ENCODE measurements at regions not wholly inside any gene's neighbourhood (a gene's known extent, or its start where the extent isn't known, plus 50 kb on each side); places are given as distances from the start of the nearest gene placed in this dataset.

GRCh38 chr11:101354801-101355200 lies 225.2 kb upstream of the PGR start:
- no TSS peak for BruUV-seq (replicated peaks)
- no peak for FAIRE-seq
- Histone ChIP-seq H3K27ac (ENCODE audit: insufficient read depth, low read depth, low read length) (no peak overlapping the region), H3K4me2 (ENCODE audit: insufficient read depth, low read length) (no peak overlapping the region), H3K36me3 (ENCODE audit: control insufficient read depth in 2 of 2, extremely low read depth in 1 of 2, insufficient read depth in 2 of 2, low read length in 2 of 2) (no peaks in the 10 kb centered on the region), H4K20me1 (replicated peaks; ENCODE audit: control insufficient read depth, extremely low read depth, insufficient read depth, low read length) (no peaks in the 10 kb centered on the region), H3K9me1 (replicated peaks; ENCODE audit: control insufficient read depth, extremely low read depth, insufficient read depth, low read length) (no peaks in the 10 kb centered on the region), H3K4me3 (replicated peaks in 1 of 3; ENCODE audit: insufficient read depth in 1 of 3, low read depth in 1 of 3, low read length in 3 of 3) (no peak overlapping the region), H3K9me3 (replicated peaks; ENCODE audit: control insufficient read depth, insufficient read depth, low read length) (peaks cover 2% of the 10 kb centered on the region), H2AFZ (ENCODE audit: low read depth, low read length) (no peak overlapping the region), H3K79me2 (ENCODE audit: control insufficient read depth, insufficient read depth, low read length) (no peaks in the 10 kb centered on the region), H3K4me1 (ENCODE audit: control insufficient read depth, extremely low read depth, insufficient read depth, low read length) (no peaks in the 10 kb centered on the region), H3K9ac (replicated peaks; ENCODE audit: extremely low read depth, insufficient read depth, low read length) (no peak overlapping the region), H3K27me3 (ENCODE audit: control insufficient read depth in 2 of 2, insufficient read depth in 2 of 2, low read length in 2 of 2) (no peaks in the 10 kb centered on the region)
- intact Hi-C loops (cut with micrococcal nuclease): loop anchor here (5.0 kb wide), 1 partner anchor 312 kb away; no protein-coding TSS in a partner anchor
- CTCF ChIA-PET: no interaction called here
- POLR2A ChIA-PET: no interaction called here
- dilution Hi-C loops (cut with MboI; ENCODE audit: extremely low pct_ligation_motif_present, low sequenced_read_pairs): no loop called here
- TF ChIP-seq, protein P1, sequence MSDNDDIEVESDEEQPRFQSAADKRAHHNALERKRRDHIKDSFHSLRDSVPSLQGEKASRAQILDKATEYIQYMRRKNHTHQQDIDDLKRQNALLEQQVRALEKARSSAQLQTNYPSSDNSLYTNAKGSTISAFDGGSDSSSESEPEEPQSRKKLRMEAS (IDR thresholded peaks at IDR 0.05; ENCODE audit: insufficient read depth, insufficient read length): no peak
- TF ChIP-seq FOS (IDR thresholded peaks at IDR 0.05; ENCODE audit: borderline replicate concordance, insufficient read depth, low read length): no peak
- no peak for TF ChIP-seq POLR2AphosphoS5 (IDR thresholded peaks at IDR 0.05; ENCODE audit: insufficient read depth, low read depth, low read length)
- no peak for TF ChIP-seq EZH2 (IDR thresholded peaks at IDR 0.05; ENCODE audit: borderline replicate concordance, low read depth, low read length, severe bottlenecking)
- TF ChIP-seq MYC (IDR thresholded peaks at IDR 0.05; ENCODE audit: low read depth, low read length): no peak
- no peak for TF ChIP-seq GATA2 (IDR thresholded peaks at IDR 0.05; ENCODE audit: insufficient read depth, insufficient read length, low read depth, low read length)
- TF ChIP-seq JUN (IDR thresholded peaks at IDR 0.05; ENCODE audit: borderline replicate concordance, insufficient read depth, insufficient read length, low read depth): no peak
- no peak for DNase-seq (ENCODE audit: low read depth, low spot score)

- Histone ChIP-seq H3K4me2 (ENCODE audit: insufficient read depth, low read length) (no peak overlapping the region), H4K20me1 (replicated peaks; ENCODE audit: control insufficient read depth, extremely low read depth, insufficient read depth, low read length) (no peaks in the 10 kb centered on the region), H3K9ac (replicated peaks; ENCODE audit: extremely low read depth, insufficient read depth, low read length) (no peak overlapping the region), H3K4me3 (replicated peaks in 1 of 3; ENCODE audit: insufficient read depth in 1 of 3, low read depth in 1 of 3, low read length in 3 of 3) (no peak overlapping the region), H3K27ac (ENCODE audit: insufficient read depth, low read depth, low read length) (no peak overlapping the region), H3K4me1 (ENCODE audit: control insufficient read depth, extremely low read depth, insufficient read depth, low read length) (no peaks in the 10 kb centered on the region), H2AFZ (ENCODE audit: low read depth, low read length) (no peak overlapping the region), H3K9me1 (replicated peaks; ENCODE audit: control insufficient read depth, extremely low read depth, insufficient read depth, low read length) (no peaks in the 10 kb centered on the region), H3K9me3 (replicated peaks; ENCODE audit: control insufficient read depth, insufficient read depth, low read length) (peaks cover 2% of the 10 kb centered on the region), H3K36me3 (ENCODE audit: control insufficient read depth in 2 of 2, extremely low read depth in 1 of 2, insufficient read depth in 2 of 2, low read length in 2 of 2) (no peaks in the 10 kb centered on the region), H3K79me2 (ENCODE audit: control insufficient read depth, insufficient read depth, low read length) (no peaks in the 10 kb centered on the region), H3K27me3 (ENCODE audit: control insufficient read depth in 2 of 2, insufficient read depth in 2 of 2, low read length in 2 of 2) (no peaks in the 10 kb centered on the region)
- dilution Hi-C loops (cut with MboI; ENCODE audit: extremely low pct_ligation_motif_present, low sequenced_read_pairs) (no loop called here), intact Hi-C loops (cut with micrococcal nuclease) (no loop called here)
- TF ChIP-seq EZH2 (IDR thresholded peaks at IDR 0.05; ENCODE audit: borderline replicate concordance, low read depth, low read length, severe bottlenecking) (no peak), JUN (IDR thresholded peaks at IDR 0.05; ENCODE audit: borderline replicate concordance, insufficient read depth, insufficient read length, low read depth) (no peak), CTCF (IDR thresholded peaks at IDR 0.05; ENCODE audit: extremely low read depth in 1 of 2, insufficient read depth in 1 of 2, low read depth in 1 of 2, low read length in 2 of 2) (no peak), FOS (IDR thresholded peaks at IDR 0.05; ENCODE audit: borderline replicate concordance, insufficient read depth, low read length) (no peak), GATA2 (IDR thresholded peaks at IDR 0.05; ENCODE audit: insufficient read depth, insufficient read length, low read depth, low read length) (no peak), POLR2A (IDR thresholded peaks at IDR 0.05; ENCODE audit: low read depth, low read length) (no peak), POLR2AphosphoS5 (IDR thresholded peaks at IDR 0.05; ENCODE audit: insufficient read depth, low read depth, low read length) (no peak)
- FAIRE-seq (no peak), DNase-seq (ENCODE audit: low read depth, low spot score) (no peak)
- ChIA-PET POLR2A (no interaction called here), CTCF (no interaction called here)
- BruUV-seq (replicated peaks): no TSS peak
Observed at GRCh38 chr11:101348786-101349185, 219.2 kb upstream of the PGR start.
